ENCODE measurements at regions not wholly inside any gene's neighbourhood (a gene's known extent, or its start where the extent isn't known, plus 50 kb on each side); places are given as distances from the start of the nearest gene placed in this dataset.
"Not testable (repeated sequence)": the region's sequence is repeated elsewhere in the genome, so short reads cannot be mapped to it uniquely, and the experiment has no call there.

DNA sequence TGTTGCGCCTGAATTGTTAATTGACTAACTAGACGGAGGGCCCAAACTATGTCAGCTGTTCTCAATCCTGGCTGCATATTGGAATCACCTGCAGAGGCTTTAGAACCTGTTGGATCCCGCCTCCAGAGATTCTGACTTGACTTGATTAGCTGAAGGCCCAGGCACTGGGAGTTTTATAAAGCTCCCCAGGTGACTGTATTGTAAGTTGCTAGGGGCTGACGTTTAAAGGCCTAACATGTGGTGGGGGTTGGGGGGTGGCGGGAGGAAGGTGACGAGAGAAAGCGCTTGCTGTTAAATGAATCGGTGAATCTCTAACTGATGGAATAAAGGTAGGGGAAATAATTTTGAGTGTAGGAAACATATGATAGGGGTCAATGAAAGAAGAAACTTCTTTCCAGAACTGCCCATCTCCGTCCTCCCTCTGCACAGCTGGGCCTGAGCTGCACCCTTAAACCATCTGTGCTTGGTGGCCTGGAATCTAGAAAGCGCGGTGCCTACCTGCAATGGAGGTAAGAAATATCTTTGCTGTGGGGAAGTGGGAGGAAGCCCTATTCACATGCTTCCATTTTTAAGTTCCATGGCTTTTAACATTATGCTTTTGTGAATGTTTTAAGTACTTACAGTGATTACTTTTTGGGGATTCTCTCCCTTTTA, 225.0 kb upstream of the FAM3C start:
- no peak overlapping the region for H3K4me3 Mint-ChIP-seq
- H3K4me1 Mint-ChIP-seq (ENCODE audit: low read depth): no peaks in the 10 kb centered on the region
- no peaks in the 10 kb centered on the region for H3K27me3 Mint-ChIP-seq
- DNase-seq: no peak
- H3K36me3 Mint-ChIP-seq (ENCODE audit: low read depth): no peaks in the 10 kb centered on the region
- no peak overlapping the region for H3K27ac Mint-ChIP-seq
- H3K9me3 Mint-ChIP-seq: peaks cover 5% of the 10 kb centered on the region

DNA sequence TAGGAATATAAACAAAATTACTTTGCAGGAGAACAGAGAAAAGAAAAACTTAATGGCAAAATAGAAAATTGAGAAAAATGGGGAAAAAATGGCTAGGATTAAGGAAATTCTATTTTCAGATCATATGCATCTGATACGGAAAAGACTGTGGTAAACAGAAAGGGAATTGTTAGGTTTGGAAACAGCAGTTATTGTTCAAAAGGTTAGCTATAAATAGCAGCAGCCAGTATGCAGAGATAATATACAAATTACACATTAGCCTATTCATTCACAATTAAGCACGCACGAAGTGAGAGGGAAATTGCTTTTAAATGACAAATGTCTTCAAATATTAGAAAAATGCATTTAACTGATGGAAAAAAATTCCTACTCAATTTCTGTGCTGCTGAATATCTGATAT, 224.1 kb upstream of the FAM3C start:
- Mint-ChIP-seq H3K27ac (no peak overlapping the region), H3K4me3 (no peak overlapping the region), H3K9me3 (peaks cover 5% of the 10 kb centered on the region), H3K4me1 (ENCODE audit: low read depth) (no peaks in the 10 kb centered on the region), H3K36me3 (ENCODE audit: low read depth) (no peaks in the 10 kb centered on the region), H3K27me3 (no peaks in the 10 kb centered on the region)
- DNase-seq: no peak

DNA sequence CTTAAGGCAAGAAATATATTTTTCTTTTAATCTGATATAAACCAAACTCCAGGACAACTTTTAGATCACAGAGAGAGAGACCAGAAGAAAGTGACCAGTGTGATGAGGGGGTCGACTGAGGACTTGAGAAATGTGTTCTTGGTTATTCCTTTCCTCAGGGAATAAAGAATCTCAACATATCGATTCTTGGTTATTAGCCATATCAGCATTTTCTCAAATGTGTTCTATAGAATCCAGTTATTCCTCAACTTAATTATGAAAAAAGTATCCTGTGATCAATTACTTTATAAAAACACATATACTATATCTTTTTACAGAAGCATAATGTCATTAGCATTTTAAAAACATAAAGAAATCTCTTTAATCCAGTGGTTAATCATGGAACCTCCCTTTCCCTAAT, 222.1 kb upstream of the FAM3C start:
- H3K36me3 Mint-ChIP-seq (ENCODE audit: low read depth): no peaks in the 10 kb centered on the region
- H3K9me3 Mint-ChIP-seq: peaks cover 5% of the 10 kb centered on the region
- no peak for DNase-seq
- no peaks in the 10 kb centered on the region for H3K4me1 Mint-ChIP-seq (ENCODE audit: low read depth)
- H3K4me3 Mint-ChIP-seq: no peak overlapping the region
- H3K27ac Mint-ChIP-seq: no peak overlapping the region
- no peaks in the 10 kb centered on the region for H3K27me3 Mint-ChIP-seq

DNA sequence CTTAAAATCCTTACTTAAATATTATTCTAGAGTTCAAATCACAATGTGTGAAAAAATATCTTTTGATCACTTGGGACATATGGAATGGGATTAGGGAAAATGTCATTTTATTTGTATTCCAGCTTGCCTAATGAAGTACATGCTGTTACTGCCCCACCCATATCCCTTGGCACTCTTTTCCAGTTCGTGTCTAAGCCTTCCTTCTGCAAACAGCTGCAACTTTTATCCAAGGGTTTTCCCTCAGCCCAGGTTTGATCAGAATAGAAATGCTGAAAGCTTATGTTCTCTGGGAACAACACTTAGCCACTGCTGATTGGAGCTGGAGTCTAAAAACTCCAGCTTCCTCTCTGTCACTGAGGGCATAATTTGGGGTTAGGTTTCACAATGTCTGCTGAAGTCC, 214.1 kb upstream of the FAM3C start:
- H3K36me3 Mint-ChIP-seq (ENCODE audit: low read depth): no peaks in the 10 kb centered on the region
- DNase-seq: no peak
- peaks cover 6% of the 10 kb centered on the region for H3K27me3 Mint-ChIP-seq
- H3K4me1 Mint-ChIP-seq (ENCODE audit: low read depth): no peaks in the 10 kb centered on the region
- H3K27ac Mint-ChIP-seq: no peak overlapping the region
- no peak overlapping the region for H3K4me3 Mint-ChIP-seq
- no peaks in the 10 kb centered on the region for H3K9me3 Mint-ChIP-seq

DNA sequence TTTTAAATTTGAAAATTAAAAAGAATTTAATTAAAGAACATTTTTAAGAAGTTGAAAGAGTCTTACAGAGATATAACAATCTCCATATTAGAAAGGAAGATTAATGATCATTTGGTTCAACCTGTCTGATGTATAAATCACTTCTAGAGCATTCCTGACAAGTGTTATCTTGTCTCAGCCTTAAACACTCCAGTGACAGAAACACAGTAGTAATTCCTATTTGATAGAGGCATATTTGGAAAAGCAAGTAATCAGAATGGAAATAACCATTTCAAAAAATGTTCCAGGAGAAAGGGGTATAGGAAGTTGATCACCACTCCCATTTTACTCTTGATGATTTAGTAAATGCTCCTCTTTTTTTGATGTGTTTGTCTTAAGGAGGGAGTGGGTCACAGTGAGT, 213.1 kb upstream of the FAM3C start:
- Mint-ChIP-seq H3K27ac (no peak overlapping the region), H3K9me3 (no peaks in the 10 kb centered on the region), H3K27me3 (peaks cover 6% of the 10 kb centered on the region), H3K4me1 (ENCODE audit: low read depth) (no peaks in the 10 kb centered on the region), H3K4me3 (no peak overlapping the region), H3K36me3 (ENCODE audit: low read depth) (no peaks in the 10 kb centered on the region)
- DNase-seq: no peak

DNA sequence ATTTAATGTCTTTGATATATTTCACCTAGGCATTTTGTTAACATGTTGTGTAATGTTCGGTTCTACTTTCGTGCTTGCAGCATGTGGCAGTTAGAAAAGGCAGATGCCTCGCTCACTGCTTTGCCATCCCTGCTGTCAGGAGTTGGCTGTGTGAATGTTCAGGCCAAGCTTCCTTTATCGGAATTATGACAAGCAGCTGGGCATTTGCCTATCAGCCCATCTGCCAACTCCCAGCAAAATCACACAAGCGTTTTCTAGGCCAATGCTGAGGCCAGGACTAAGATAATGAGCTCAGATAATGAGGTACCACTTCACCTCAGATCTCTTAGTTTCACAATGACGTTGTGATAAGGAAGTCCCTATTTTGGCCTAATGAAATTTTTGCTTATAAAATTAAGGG, 212.7 kb upstream of the FAM3C start:
- Mint-ChIP-seq H3K4me3 (no peak overlapping the region), H3K36me3 (ENCODE audit: low read depth) (no peaks in the 10 kb centered on the region), H3K4me1 (ENCODE audit: low read depth) (no peaks in the 10 kb centered on the region), H3K27ac (no peak overlapping the region), H3K9me3 (no peaks in the 10 kb centered on the region), H3K27me3 (peaks cover 6% of the 10 kb centered on the region)
- no peak for DNase-seq

DNA sequence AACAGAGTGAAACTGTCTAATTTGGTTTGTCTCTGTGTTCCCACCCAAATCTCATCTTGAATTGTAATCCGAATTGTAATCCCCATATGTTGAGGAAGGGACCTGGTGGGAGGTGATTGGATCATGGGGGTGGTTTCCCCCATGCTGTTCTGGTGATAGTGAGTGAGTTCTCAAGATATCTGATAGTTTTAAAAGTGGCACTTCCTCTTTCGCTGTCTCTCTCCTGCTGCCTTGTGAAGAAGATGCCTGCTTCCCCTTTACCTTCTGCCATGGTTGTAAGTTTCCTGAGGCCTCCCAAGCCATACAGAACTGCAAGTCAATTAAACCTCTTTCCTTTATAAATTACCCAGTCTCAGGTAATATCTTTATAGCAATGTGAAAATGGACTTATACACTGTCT, 212.1 kb upstream of the FAM3C start:
- H3K36me3 Mint-ChIP-seq (ENCODE audit: low read depth); H3K4me3 Mint-ChIP-seq; H3K4me1 Mint-ChIP-seq (ENCODE audit: low read depth); DNase-seq; H3K27ac Mint-ChIP-seq; H3K27me3 Mint-ChIP-seq; H3K9me3 Mint-ChIP-seq: not testable (repeated sequence)

DNA sequence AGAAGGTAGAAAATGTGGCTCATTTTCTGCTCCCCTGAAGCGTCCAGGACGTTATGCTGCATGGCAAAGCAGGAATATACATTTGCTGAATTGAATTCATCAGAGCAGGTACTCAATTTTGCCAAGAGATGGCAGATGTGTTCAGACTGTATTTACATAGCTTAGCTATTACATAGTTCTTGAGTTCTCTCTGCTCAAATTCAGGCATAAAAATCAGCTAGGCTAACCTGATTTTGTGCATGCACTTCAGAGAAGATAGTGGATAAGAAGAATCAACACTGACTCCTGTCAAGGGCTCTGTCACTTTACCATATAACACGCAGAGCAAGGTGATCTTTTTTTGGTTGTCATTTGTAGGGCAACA, 209.2 kb upstream of the FAM3C start:
- no peaks in the 10 kb centered on the region for H3K4me1 Mint-ChIP-seq (ENCODE audit: low read depth)
- no peak overlapping the region for H3K27ac Mint-ChIP-seq
- H3K9me3 Mint-ChIP-seq: no peaks in the 10 kb centered on the region
- H3K36me3 Mint-ChIP-seq (ENCODE audit: low read depth): no peaks in the 10 kb centered on the region
- no peak for DNase-seq
- H3K27me3 Mint-ChIP-seq: peaks cover 5% of the 10 kb centered on the region
- H3K4me3 Mint-ChIP-seq: no peak overlapping the region

DNA sequence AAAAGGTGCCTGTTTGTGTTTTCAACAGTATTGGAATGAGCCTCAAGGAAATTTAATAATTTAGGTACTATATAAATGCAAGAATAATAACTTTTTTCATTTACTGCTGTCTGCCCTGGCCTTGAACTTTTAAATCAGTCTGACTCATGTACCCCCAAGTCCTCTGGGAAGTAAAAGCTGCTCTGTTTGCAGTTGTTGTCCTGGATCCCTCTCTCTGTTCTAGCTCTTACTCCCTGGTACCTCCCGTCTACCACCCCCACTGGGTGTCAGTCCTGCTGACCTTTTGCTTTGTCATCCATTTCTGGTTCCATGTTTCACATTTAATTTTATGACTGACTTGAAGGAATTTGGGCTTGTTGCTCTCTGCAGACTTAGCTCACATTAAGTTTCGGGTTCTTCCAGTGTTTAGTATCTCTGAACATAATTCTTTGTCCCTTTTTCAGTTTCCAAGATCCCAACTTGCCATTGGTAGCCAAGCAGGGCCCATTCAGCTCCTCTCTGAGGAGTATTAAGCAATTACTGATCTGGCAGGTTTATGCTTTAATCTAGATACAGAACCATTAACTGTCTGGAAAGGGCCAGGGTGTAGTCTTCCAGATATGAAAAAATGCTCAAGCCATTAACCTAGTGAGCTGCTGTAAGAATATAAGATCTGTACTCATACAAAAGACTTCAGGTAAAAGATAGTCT, 208.7 kb upstream of the FAM3C start:
- Mint-ChIP-seq H3K4me3 (no peak overlapping the region), H3K27ac (no peak overlapping the region), H3K36me3 (ENCODE audit: low read depth) (no peaks in the 10 kb centered on the region), H3K27me3 (peaks cover 5% of the 10 kb centered on the region), H3K9me3 (no peaks in the 10 kb centered on the region), H3K4me1 (ENCODE audit: low read depth) (no peaks in the 10 kb centered on the region)
- DNase-seq: no peak

DNA sequence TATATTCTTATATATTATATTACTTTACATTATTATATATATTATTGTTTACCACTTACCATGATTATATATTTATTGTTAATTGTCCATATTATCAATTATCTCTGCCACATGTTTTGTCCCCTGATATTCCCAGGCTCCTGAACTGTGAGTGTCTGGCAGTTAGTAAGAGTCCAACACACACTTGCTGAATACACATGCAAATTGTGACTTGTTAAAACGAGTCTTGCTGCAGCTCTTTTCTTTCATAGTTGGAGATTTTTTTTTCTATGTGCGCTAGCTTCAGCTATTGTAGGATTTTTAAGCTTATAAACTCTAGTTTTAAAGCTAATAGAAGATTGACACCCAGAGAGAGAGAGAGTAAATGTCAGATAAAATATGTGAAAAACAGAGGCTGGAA, 207.8 kb upstream of the FAM3C start:
- no peaks in the 10 kb centered on the region for H3K9me3 Mint-ChIP-seq
- H3K27me3 Mint-ChIP-seq: peaks cover 5% of the 10 kb centered on the region
- no peaks in the 10 kb centered on the region for H3K36me3 Mint-ChIP-seq (ENCODE audit: low read depth)
- H3K4me1 Mint-ChIP-seq (ENCODE audit: low read depth): no peaks in the 10 kb centered on the region
- no peak overlapping the region for H3K27ac Mint-ChIP-seq
- no peak overlapping the region for H3K4me3 Mint-ChIP-seq
- no peak for DNase-seq

DNA sequence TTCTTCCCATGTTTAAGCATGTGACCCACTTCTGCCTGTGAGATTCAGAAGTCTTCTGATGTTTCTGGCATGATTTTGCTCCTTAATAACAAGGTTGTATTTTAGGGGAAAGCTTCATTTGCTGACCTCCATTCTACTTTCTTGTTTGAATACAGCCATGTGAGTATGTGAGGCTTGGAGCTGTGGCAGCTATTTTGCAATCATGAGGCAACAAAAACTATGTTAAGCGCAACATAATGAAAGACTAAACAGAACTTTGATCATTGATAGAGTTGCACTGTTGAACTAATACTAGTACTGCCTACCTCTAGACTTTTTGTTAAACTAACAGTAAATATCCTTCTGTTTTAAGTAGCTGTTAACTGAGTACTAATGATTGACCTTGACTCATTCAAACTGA, 203.8 kb upstream of the FAM3C start:
- no peaks in the 10 kb centered on the region for H3K4me1 Mint-ChIP-seq (ENCODE audit: low read depth)
- H3K9me3 Mint-ChIP-seq: no peaks in the 10 kb centered on the region
- DNase-seq: no peak
- no peaks in the 10 kb centered on the region for H3K36me3 Mint-ChIP-seq (ENCODE audit: low read depth)
- no peak overlapping the region for H3K4me3 Mint-ChIP-seq
- H3K27me3 Mint-ChIP-seq: peaks cover 7% of the 10 kb centered on the region
- no peak overlapping the region for H3K27ac Mint-ChIP-seq

DNA sequence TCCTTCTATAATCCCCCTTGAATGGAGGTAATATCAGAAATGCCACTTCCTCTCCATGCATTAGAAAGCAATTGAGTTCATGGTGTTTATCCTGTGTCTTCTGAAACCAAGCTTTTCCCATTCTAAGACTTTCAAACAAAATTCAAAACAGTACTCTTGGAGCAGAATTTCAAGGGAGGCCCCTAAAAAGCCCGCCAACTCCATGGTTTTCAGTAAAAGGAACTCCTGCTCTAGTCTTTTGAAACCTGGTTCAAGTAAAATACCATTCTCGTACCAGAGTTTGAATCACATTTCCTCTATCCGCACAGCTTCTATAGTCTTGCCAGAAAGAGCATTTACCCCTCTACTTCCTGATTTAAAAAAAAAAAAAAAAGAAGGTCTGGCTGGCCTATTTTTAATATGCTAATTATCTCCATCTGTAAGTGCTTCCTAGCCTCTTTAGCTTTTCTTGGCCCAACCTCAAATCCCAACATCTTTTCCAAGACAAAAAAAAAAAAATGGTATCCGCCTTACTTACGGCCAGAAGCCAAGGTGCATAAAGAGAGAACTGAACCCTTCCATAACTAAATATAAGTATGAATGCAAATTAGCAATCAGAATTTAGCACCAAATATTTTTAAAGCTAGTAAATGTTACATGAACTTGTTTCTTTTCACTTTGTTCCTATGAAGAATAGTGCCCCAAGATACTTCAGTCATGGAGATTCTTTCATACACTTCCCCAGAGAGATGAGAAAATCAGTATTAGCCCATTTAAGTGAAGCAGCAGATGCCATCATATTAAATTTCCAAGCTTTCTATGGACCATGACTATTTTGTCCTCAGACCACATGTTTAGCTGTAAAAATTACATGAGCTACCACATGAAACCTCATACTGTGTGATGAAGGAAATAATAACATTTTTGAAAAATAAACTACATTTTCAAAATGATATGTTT, 199.9 kb upstream of the FAM3C start:
- Mint-ChIP-seq H3K27me3 (peaks cover 3% of the 10 kb centered on the region), H3K9me3 (no peaks in the 10 kb centered on the region), H3K27ac (no peak overlapping the region), H3K36me3 (ENCODE audit: low read depth) (no peaks in the 10 kb centered on the region), H3K4me3 (no peak overlapping the region), H3K4me1 (ENCODE audit: low read depth) (no peaks in the 10 kb centered on the region)
- no peak for DNase-seq

DNA sequence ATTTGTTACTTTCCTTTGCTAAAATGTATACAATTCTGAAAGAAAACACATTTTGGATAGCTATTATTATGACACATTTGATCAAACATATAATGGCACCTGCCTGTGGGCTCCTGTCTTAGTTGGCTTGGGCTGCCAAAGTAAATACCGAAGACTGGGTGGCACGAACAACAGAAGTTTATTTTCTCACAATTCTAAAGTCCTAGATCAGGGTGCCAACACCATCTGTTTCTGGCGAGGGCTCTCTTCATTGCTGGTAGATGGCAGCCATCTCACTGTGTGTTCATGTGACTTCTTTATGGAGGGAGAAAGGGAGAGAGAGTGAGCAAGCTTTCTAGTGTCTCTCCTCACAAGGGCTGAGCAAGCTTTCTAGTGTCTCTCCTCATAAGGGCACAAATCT, 195.8 kb upstream of the FAM3C start:
- Mint-ChIP-seq H3K4me3 (no peak overlapping the region), H3K36me3 (ENCODE audit: low read depth) (no peaks in the 10 kb centered on the region), H3K9me3 (no peaks in the 10 kb centered on the region), H3K27ac (no peak overlapping the region), H3K27me3 (peaks cover 2% of the 10 kb centered on the region), H3K4me1 (ENCODE audit: low read depth) (no peaks in the 10 kb centered on the region)
- DNase-seq: no peak

DNA sequence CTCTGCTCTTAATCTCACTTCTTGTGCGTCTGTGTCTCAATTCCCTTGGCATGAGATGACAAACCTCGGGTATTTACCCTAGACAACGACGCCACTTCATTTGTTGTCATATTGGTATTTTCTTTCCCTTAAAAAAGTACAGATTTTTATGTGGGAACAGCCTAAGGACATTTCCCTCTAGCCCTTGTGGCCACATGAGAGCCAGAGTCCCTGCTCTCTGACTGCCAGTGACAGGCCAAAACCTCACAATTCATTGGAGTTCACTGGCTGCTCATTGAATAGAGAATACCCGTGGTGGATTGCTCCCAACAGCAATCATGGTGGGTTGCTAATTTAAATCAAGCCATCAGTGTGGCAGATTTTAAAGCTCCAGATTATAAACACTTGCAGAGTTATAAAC, 191.3 kb upstream of the FAM3C start:
- H3K4me3 Mint-ChIP-seq: no peak overlapping the region
- no peaks in the 10 kb centered on the region for H3K4me1 Mint-ChIP-seq (ENCODE audit: low read depth)
- no peak for DNase-seq
- peaks cover 10% of the 10 kb centered on the region for H3K27me3 Mint-ChIP-seq
- no peaks in the 10 kb centered on the region for H3K9me3 Mint-ChIP-seq
- no peak overlapping the region for H3K27ac Mint-ChIP-seq
- no peaks in the 10 kb centered on the region for H3K36me3 Mint-ChIP-seq (ENCODE audit: low read depth)

DNA sequence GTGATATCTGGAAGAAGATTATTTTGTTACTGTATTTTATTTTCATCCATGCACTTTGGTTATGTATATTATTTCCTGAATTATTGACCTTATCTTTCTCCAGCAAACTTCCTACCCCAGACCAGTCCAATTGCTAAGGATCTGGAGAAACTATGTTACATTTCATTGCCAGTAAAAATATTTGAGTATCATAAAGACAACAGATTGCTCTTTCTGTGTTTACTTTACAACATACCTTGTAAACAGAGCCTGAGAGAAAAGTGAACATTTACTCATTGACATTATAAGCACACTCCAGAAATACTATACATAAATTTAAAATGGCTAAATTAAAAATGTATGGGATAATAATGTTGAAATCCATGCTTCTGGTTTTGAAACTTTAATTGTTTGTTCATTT, 186.2 kb upstream of the FAM3C start:
- Mint-ChIP-seq H3K4me3 (no peak overlapping the region), H3K4me1 (ENCODE audit: low read depth) (no peaks in the 10 kb centered on the region), H3K27ac (no peak overlapping the region), H3K9me3 (no peaks in the 10 kb centered on the region), H3K27me3 (peaks cover 31% of the 10 kb centered on the region), H3K36me3 (ENCODE audit: low read depth) (no peaks in the 10 kb centered on the region)
- DNase-seq: no peak

Measured in activated T-cell treated with anti-CD3 and anti-CD28 coated beads, Interleukin-2, amount 50 U/mL, for 24 hours (primary cell).